OCI-LY7 (cell line): ENCODE measurements at regions not wholly inside any gene's neighbourhood (a gene's known extent, or its start where the extent isn't known, plus 50 kb on each side); places are given as distances from the start of the nearest gene placed in this dataset.

Source experiments
- BruUV-seq: library from RNA; stranded (reverse); fragments of 400-500 nt; replicated peaks from 2 replicates; lab custom pipeline; 2021; lab: Mats Ljungman, UMichigan
- CTCF ChIA-PET: fragments of 300-600 bp; sonication (Branson Sonifier 250); formaldehyde crosslinking; loops from one replicate; lab custom pipeline; 2022; ENCODE audit warnings: antibody characterized with exemption; ENCODE audit not compliant: unreplicated experiment; lab: Charles Lee
- POLR2A ChIA-PET: fragments of 300-600 bp; sonication (Branson Sonifier 250); formaldehyde crosslinking; loops from one replicate; lab custom pipeline; 2022; ENCODE audit warnings: antibody characterized with exemption; lab: Charles Lee
- DNase-seq: peaks from one replicate; pipeline ENCODE4 v3.0.0-alpha.2; 2015; ENCODE audit warnings: low spot score
- H2AFZ ChIP-seq: fragments of 200-600 bp; sonication (generic), shearing (Covaris generic); 2 replicates; pipeline ENCODE4 v1.6.1; 2014; ENCODE audit warnings: mild to moderate bottlenecking, antibody characterized with exemption, low read length, moderate library complexity
- H3K27ac ChIP-seq: fragments of 200-600 bp; sonication (generic); 2 replicates; pipeline ENCODE4 v1.5.1; 2014; ENCODE audit warnings: mixed run types, low read depth, mild to moderate bottlenecking, moderate library complexity, low read length, inconsistent platforms; ENCODE audit not compliant: poor library complexity, severe bottlenecking
- H3K36me3 ChIP-seq: fragments of 200-600 bp; sonication (generic); 2 replicates; pipeline ENCODE4 v1.6.1; 2014; ENCODE audit warnings: mild to moderate bottlenecking, antibody characterized with exemption, low read length, moderate library complexity, mixed read lengths; ENCODE audit not compliant: insufficient read depth
- H3K4me1 ChIP-seq: fragments of 200-600 bp; sonication (generic); 2 replicates; pipeline ENCODE4 v1.5.1; 2014; ENCODE audit warnings: mild to moderate bottlenecking, low read length; ENCODE audit not compliant: insufficient read depth, poor library complexity, severe bottlenecking
- H3K4me2 ChIP-seq: fragments of 200-600 bp; sonication (generic); 2 replicates; pipeline ENCODE4 v1.6.1; 2014; ENCODE audit warnings: mild to moderate bottlenecking, low read length
- H3K4me3 ChIP-seq: fragments of 200-600 bp; sonication (generic); 2 replicates; pipeline ENCODE4 v1.5.1; 2014; ENCODE audit warnings: mild to moderate bottlenecking, low read depth, low read length; ENCODE audit not compliant: poor library complexity, severe bottlenecking
- H3K79me2 ChIP-seq: fragments of 200-600 bp; sonication (generic); 2 replicates; pipeline ENCODE4 v1.6.1; 2016; ENCODE audit warnings: low read depth, mild to moderate bottlenecking, low read length, moderate library complexity, mixed read lengths; ENCODE audit not compliant: insufficient read depth
- H3K9me2 ChIP-seq: fragments of 200-600 bp; sonication (generic); 2 replicates; pipeline ENCODE4 v1.6.1; 2016; ENCODE audit warnings: mild to moderate bottlenecking, low read length, mixed read lengths; ENCODE audit not compliant: insufficient read depth
- H3K9me3 ChIP-seq: fragments of 200-600 bp; sonication (generic); 2 replicates; pipeline ENCODE4 v1.6.1; 2014; ENCODE audit warnings: mild to moderate bottlenecking, mixed run types, low read length, mixed read lengths
- H4K20me1 ChIP-seq: fragments of 200-600 bp; sonication (generic); 2 replicates; pipeline ENCODE4 v1.6.1; 2014; ENCODE audit warnings: mild to moderate bottlenecking, antibody characterized with exemption, low read length, moderate library complexity, mixed read lengths; ENCODE audit not compliant: insufficient read depth
- EZH2phosphoT487 ChIP-seq: fragments of 200-600 bp; sonication (generic); IDR thresholded peaks from 2 replicates; pipeline ENCODE4 v1.6.1; 2018; ENCODE audit warnings: low read depth, borderline replicate concordance, mild to moderate bottlenecking, mixed run types, antibody characterized with exemption, low read length, moderate library complexity, mixed read lengths
- intact Hi-C: fragments of 100-400 bp; cut with micrococcal nuclease; formaldehyde crosslinking; loops from one replicate; pipeline ENCODE4 v1.10.0; 2022; ENCODE audit not compliant: unreplicated experiment
- TF ChIP-seq, protein P1 (sequence below): fragments of 200-600 bp; sonication (generic); conservative IDR thresholded peaks from 2 replicates; pipeline ENCODE4 v1.5.1; 2014; ENCODE audit warnings: mild to moderate bottlenecking, antibody characterized with exemption, low read length, moderate library complexity, mixed read lengths

DNA sequence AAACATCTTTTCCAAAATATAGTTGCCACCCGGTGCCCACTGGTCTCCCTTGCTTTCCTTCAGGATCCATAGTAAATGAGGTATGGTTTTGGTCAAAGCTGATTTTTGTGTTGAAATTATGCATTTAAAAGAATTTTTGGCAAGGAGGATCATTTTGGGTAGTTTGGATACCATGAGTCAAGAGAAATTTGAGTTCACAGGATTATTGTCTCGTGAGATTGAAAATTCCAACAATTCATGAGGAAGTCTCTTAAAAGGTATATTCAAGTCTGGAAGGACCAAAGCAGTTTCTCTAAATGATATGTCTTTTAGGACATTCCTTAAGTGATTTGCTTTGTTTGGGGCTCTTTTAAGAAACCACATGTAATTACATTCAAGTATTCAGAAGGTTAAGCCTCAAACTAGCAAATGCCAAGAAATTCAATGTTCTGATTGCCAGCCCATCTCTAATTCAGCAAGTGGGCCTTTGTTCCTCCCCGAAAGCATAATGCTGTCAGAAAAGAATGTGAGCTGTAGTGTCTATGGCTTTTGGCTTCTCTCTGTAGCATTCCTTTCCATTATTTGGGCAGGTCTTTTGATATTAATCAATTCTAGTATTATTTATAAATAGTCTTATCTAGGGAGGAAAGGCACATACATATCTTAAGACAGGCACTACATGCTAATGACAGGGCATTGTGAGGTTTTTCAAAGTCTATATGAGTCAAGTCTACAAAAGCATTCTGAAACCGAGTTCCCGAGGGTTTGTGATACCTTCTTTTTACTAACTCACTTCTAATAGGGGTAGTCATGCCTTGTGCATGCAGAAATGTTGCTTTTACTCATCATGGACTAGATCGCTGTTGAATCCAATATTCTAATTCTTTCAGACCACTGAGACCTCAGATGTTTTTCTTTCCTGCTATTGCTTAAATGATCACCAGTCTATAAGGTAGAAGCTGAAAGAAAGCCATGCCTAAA is 453.9 kb downstream of the ENC1 start:
- H4K20me1 ChIP-seq: no peaks in the 10 kb centered on the region
- H2AFZ ChIP-seq: no peak overlapping the region
- TF ChIP-seq, protein P1, sequence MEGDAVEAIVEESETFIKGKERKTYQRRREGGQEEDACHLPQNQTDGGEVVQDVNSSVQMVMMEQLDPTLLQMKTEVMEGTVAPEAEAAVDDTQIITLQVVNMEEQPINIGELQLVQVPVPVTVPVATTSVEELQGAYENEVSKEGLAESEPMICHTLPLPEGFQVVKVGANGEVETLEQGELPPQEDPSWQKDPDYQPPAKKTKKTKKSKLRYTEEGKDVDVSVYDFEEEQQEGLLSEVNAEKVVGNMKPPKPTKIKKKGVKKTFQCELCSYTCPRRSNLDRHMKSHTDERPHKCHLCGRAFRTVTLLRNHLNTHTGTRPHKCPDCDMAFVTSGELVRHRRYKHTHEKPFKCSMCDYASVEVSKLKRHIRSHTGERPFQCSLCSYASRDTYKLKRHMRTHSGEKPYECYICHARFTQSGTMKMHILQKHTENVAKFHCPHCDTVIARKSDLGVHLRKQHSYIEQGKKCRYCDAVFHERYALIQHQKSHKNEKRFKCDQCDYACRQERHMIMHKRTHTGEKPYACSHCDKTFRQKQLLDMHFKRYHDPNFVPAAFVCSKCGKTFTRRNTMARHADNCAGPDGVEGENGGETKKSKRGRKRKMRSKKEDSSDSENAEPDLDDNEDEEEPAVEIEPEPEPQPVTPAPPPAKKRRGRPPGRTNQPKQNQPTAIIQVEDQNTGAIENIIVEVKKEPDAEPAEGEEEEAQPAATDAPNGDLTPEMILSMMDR: no peak
- TF ChIP-seq EZH2phosphoT487: no peak
- H3K9me3 ChIP-seq: no peaks in the 10 kb centered on the region
- POLR2A ChIA-PET: no interaction called here
- H3K9me2 ChIP-seq: no peaks in the 10 kb centered on the region
- H3K27ac ChIP-seq: no peak overlapping the region
- intact Hi-C loops: no loop called here
- H3K4me1 ChIP-seq: no peaks in the 10 kb centered on the region
- BruUV-seq: no TSS peak
- no peak for DNase-seq
- H3K4me2 ChIP-seq: no peak overlapping the region
- CTCF ChIA-PET: no interaction called here
- no peak overlapping the region for H3K4me3 ChIP-seq
- no peaks in the 10 kb centered on the region for H3K79me2 ChIP-seq
- H3K36me3 ChIP-seq: no peaks in the 10 kb centered on the region

DNA sequence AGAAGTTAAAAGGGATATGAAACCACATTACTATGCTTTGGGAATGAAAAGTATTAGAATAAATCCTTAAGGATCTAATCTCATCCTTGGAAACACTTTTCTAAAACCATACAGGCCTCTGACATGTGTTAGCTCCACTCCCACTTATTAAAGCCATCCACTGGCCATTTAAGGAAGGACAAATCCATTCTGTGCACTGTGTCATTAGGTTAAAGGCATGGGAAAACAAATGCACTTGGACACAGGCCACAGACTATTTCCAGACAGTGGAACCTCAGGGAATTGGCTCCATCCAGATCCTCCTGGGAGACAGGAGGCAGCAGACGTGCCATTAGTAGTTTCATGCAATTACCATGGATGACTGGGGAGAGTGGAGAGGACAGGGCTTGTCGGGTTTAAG is 454.9 kb downstream of the ENC1 start:
- BruUV-seq: no TSS peak
- intact Hi-C loops: no loop called here
- ChIA-PET POLR2A (no interaction called here), CTCF (no interaction called here)
- TF ChIP-seq, protein P1: no peak
- no peak for TF ChIP-seq EZH2phosphoT487
- no peak for DNase-seq
- no peak overlapping the region for H2AFZ ChIP-seq
- H3K4me2 ChIP-seq: no peak overlapping the region
- no peak overlapping the region for H3K4me3 ChIP-seq
- H3K9me3 ChIP-seq: no peaks in the 10 kb centered on the region
- H3K36me3 ChIP-seq: no peaks in the 10 kb centered on the region
- H4K20me1 ChIP-seq: no peaks in the 10 kb centered on the region
- no peak overlapping the region for H3K27ac ChIP-seq
- no peaks in the 10 kb centered on the region for H3K9me2 ChIP-seq
- no peaks in the 10 kb centered on the region for H3K4me1 ChIP-seq
- no peaks in the 10 kb centered on the region for H3K79me2 ChIP-seq

DNA sequence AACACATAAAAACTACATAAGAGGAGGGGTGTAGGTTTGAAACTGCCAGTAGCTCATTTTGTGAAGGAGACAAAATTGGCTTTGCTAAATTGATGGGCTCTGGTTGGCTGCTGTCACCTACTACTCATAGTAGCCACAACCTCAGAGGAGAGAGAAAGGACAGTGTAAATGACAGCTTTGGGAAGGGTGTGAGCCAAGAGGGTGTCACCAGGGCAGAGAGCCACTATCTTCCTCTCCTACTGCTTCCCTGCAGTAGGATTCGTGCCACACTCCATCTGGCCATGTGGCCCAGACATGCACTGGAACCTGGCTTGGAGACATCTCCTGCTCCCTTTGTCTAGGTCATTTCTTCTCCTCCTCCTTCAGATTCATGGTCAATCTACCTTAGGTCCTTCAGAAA is 455.9 kb downstream of the ENC1 start:
- Histone ChIP-seq H3K79me2 (no peaks in the 10 kb centered on the region), H3K36me3 (no peaks in the 10 kb centered on the region), H2AFZ (no peak overlapping the region), H3K4me1 (no peaks in the 10 kb centered on the region), H3K4me2 (no peak overlapping the region), H3K4me3 (no peak overlapping the region), H3K9me2 (no peaks in the 10 kb centered on the region), H4K20me1 (no peaks in the 10 kb centered on the region), H3K9me3 (no peaks in the 10 kb centered on the region), H3K27ac (no peak overlapping the region)
- intact Hi-C loops: no loop called here
- CTCF ChIA-PET: no interaction called here
- POLR2A ChIA-PET: no interaction called here
- DNase-seq: no peak
- BruUV-seq: no TSS peak
- TF ChIP-seq, protein P1: no peak
- TF ChIP-seq EZH2phosphoT487: no peak
